Ishikawa (cell line): ENCODE measurements at regions not wholly inside any gene's neighbourhood (a gene's known extent, or its start where the extent isn't known, plus 50 kb on each side); places are given as distances from the start of the nearest gene placed in this dataset.

ENCODE experiments used
- CREB1 ChIP-seq: IDR thresholded peaks from 2 replicates; pipeline ENCODE4 v1.6.1; 2012; ENCODE audit warnings: low read depth
- EGR1 ChIP-seq: IDR thresholded peaks from 2 replicates; pipeline ENCODE4 v1.6.1; 2012
- EP300 ChIP-seq: IDR thresholded peaks from 2 replicates; pipeline ENCODE4 v1.6.1; 2012; ENCODE audit warnings: borderline replicate concordance
- NFIC ChIP-seq: IDR thresholded peaks from 2 replicates; pipeline ENCODE4 v1.6.1; 2012
- RAD21 ChIP-seq: IDR thresholded peaks from 2 replicates; pipeline ENCODE4 v1.6.1; 2012; ENCODE audit warnings: low read depth
- TAF1 ChIP-seq: IDR thresholded peaks from 2 replicates; pipeline ENCODE4 v1.6.1; 2012; ENCODE audit warnings: low read depth, mild to moderate bottlenecking
- TEAD4 ChIP-seq: IDR thresholded peaks from 2 replicates; pipeline ENCODE4 v1.6.1; 2012
- YY1 ChIP-seq: IDR thresholded peaks from 2 replicates; pipeline ENCODE4 v1.6.1; 2012; ENCODE audit warnings: low read depth
- TF ChIP-seq, protein P1 (sequence below): IDR thresholded peaks from 2 replicates; pipeline ENCODE4 v1.6.1; 2012
- TF ChIP-seq, protein P2 (sequence below): IDR thresholded peaks from 2 replicates; pipeline ENCODE4 v1.6.1; 2012

DNA sequence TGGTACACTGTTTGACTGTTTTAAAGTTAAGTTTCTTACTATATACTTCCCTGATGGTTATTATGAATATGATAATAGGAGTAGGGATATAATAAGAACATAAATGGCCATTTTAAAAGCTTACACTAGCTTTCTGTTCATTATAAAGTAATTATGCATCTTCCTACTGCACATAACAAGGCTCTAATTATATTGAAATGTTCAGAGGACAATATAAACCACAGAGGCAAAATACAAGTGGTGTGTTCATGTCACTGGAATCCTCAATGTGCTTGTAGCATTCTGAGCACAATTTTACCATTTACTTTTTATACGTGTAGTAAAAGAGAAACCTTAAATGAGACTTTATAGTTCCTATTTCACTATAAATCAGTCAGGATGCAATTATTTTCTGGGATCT, 268.3 kb downstream of the TMA16 start:
- TF ChIP-seq NFIC (no peak), TAF1 (no peak), RAD21 (no peak), CREB1 (no peak), TEAD4 (no peak), YY1 (no peak), EP300 (no peak), EGR1 (no peak)
- TF ChIP-seq, protein P1, sequence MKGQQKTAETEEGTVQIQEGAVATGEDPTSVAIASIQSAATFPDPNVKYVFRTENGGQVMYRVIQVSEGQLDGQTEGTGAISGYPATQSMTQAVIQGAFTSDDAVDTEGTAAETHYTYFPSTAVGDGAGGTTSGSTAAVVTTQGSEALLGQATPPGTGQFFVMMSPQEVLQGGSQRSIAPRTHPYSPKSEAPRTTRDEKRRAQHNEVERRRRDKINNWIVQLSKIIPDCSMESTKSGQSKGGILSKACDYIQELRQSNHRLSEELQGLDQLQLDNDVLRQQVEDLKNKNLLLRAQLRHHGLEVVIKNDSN, result no peak
- TF ChIP-seq, protein P2, sequence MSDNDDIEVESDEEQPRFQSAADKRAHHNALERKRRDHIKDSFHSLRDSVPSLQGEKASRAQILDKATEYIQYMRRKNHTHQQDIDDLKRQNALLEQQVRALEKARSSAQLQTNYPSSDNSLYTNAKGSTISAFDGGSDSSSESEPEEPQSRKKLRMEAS, result no peak
